HG02588 (cell line): ENCODE measurements at regions not wholly inside any gene's neighbourhood (a gene's known extent, or its start where the extent isn't known, plus 50 kb on each side); places are given as distances from the start of the nearest gene placed in this dataset.

Experiments used
- ATAC-seq: cut with Tn5 transposase; IDR thresholded peaks from one replicate; pipeline ENCODE4 v1.9.1; 2021; ENCODE audit warnings: mild to moderate bottlenecking, moderate library complexity; ENCODE audit not compliant: unreplicated experiment

DNA sequence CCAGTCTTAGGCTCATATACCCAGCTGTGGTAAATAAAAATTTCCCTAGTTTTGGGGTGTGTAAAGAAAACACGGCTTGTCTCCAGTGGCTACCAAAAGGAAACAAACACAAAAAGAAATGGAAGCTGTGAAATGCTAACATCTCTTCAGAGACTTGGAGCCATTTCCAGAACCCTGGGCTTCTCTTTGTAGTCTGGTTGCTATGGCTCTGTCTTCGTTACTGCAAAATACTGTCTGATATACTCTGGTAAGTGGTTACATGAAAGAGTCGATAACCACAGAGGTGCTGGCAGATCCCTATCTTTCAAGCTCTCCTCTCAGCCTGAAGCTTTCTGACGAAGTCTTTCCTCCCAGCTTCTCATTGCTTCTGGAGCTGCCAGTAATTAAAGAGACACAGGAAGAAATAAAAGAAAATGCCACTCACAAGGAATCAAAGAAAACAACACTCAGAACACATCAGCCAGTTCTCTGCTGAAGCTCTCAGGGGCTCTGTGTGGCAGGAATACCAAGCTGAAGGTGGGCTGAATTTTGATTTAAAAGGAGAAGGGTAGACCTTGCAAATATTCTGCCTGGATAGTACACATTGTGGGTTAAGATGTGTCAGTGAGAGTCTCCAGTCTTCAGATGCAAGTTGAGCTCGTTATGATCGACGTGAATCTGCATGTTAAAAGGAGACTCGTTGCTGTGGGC lies 107.6 kb upstream of the FAM9C start:
- no peak for ATAC-seq

DNA sequence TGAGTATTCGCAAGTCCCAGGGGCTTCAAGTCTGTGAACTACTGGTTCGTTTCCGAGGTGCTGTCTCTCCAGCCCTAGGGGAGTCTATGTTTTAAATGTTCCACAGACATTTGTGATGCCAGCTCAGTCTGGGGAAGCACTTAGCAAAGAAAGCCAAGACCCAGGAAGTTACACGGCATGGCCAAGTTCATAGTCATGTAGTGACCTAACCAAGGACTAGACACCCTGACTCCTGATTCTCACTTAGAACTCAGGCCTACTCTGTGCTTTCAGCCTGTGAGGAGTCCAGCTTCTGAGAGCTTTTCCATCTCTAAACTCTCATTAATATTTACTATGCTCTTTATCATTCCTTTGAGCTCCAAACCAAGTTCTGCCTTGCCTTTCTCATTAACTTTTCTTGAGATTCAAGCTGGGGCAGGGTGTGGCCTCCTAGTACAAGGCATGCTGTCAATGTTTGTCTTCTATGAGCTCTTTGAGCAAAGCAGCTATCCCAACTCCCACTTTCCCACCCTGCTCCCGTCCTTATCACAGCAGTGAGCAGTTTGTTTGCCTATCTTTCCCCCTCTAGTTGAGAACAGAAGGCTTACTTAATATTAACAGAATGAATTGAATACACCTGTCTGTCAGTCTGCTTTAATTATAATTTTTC lies 105.4 kb upstream of the FAM9C start:
- ATAC-seq = no peak

DNA sequence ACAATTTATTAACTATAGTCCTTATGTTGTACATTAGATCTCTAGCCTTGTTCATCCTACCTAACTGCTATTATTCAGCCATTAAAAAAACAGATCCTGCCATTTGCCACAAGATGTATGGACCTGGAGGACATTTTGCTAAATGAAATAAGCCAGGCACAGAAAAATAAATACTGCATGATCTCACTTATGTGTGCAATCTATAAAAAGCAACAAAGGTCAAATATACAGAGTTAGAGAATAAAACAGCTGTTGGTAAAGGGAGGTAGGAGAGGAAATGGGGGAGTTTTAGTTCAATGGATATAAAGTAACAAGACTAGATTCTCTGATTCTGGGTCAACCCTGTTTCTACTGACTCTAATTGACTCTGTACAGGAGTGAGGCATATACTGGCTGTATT lies 103.3 kb upstream of the FAM9C start:
- no peak for ATAC-seq

DNA sequence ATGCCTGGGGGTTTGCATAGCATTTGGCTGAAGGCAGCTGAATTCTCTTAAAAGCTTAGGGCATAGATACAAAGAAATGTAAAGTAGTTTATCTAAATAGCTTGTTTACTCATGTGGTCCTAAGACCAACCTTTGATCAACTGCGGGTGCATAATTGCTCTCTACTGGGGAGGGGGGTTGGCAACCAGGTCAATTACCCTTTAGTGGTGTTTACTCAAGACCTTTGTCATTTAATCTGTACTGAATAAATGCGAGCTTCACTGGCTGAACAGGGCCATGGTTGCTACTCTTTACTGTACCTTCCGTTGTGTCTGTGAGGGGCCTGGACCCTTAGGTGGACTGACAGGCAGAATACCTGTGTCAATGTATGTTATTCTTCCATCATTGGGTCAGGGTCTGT lies 102.7 kb upstream of the FAM9C start:
- no peak for ATAC-seq

DNA sequence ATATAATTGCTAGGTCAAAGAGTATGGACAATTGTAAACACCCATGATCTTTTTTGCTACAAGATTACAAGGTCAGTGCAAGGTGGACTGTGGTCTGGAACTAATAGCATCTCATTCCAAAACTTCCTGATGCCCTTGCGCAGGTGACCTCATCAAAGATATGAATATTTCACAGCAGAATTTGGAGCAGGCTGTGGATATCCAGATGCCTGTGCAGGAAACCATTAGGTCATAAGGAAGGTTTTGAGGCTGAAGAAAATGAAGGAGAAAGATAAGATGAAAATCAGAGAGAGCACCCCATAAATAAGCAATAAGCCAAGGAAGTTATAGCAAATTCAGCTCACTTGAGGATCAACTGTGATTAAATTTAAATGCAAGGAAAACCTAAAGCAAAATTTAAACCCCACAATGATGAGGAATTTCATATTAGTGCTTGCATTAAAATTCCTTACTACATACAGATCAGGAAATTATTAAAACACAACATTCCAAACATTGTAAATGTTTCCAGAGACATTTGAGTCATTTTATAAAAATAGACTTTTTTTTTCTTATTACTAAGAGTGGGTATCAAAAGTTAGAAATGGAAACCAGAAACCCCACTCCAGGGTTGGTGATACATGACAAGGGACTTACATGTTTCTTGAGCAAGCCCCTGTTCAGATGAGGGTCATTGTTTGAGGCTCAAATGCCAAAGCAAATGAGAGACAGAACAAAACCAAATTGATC lies 100.7 kb upstream of the FAM9C start:
- ATAC-seq = no peak

DNA sequence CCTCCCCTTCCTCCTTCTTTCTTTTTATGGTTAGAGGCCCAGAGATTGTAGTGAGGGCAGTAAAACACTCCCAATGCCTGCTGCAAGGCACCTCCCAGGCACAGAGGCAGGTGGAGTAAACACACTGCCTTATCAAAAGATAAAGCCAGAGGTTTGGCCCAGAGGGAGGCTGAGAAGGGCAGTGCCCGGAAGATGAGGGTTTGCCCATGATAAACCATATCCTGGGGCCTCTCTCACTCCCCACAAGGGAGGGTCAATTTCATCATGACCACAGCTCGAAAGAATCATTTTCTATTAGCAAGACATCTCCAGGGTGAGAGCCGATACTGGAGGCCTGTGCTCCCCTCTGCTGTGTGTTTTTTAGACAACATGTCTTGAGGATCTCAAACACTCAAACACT lies 98.5 kb upstream of the FAM9C start:
- ATAC-seq = no peak

DNA sequence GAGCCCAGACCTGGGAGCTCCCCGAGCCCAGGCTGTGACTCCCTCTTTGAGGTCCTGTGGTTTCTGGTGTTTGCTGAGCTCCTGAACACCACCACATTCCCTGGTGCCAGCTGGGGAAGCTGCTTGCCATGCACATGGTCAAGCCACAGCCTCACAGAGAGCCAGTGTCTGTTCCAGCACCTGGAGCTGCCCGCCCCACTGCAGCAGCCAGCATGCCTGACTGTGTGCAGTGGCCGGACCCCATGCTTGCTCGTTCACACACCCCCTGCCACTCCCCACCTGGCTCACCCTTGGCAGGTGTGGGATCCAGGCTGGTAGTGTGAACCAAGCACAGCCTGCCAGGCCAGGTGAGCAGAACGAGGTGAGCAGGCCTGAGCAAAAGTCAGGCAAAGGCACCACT lies 95.6 kb upstream of the FAM9C start:
- no peak for ATAC-seq

DNA sequence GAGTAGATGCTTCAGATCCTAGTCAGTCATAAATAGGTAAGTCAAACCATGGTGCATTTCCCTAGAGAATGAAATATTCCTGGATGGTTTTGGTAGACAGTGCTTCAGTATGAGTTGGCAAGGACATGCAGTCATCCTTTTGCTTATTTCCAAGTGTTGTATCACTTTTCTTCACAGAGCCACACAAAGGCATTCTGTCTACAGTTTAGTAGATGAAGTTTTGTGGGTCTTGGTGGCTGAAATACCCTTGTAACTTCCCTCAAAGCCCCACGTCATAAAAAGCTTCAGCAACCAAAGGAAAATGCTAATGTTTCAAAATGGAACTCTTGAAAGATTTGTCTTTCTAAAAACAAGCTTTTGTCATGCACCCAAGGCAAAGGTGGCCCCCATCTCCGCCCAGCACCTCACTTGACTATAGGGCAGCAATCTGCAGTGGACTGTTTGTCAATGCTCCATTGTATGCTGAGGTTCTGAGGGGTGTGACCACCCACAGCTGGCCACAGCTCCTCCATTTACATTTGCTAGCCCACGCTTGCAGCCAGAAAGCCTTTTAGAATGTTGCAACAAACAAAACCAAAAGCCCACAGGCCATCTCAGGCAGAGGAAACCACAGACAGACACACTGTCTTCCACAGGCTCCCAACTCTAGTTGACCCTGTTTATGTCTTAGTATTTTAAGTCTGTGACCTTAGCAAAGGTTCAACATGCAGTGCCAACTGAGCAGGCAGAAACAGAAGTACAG lies 87.1 kb upstream of the FAM9C start:
- ATAC-seq = no peak

DNA sequence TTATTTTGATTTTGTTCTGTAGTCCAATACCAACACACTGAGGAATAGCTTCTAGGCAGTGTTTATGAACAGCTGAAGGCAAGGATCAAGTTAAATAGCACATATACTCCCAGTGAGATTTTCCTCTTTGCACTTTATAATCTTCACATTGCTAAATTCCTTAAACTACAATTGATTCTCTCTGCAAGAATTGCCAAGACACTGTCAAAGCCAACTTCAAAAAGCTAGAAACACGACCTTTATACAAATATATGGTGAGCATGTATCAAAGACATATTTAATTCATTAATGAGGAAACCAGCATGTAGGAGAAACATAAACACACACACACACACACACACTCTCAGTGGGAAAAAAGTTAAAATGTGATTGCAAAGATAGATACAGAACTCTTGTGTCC lies 86.4 kb upstream of the FAM9C start:
- no peak for ATAC-seq

DNA sequence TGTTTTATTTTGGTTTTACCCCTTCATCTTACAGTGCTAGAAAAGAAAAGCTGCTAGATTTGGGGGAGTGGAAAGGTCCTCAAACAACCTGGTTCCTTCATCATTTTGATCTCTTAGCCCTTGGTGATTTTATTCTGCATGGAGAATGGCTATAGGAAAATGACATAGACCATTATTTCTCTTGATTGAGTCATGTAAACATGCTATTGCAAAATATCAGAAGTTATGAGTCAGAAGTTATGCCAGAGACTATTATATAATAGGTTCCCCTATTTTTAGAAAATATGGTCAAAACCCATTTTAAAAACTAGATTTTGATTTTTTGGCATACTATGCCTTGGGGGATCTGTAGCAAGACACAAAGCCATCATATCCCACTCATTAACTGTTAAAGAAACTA lies 83.7 kb upstream of the FAM9C start:
- no peak for ATAC-seq

DNA sequence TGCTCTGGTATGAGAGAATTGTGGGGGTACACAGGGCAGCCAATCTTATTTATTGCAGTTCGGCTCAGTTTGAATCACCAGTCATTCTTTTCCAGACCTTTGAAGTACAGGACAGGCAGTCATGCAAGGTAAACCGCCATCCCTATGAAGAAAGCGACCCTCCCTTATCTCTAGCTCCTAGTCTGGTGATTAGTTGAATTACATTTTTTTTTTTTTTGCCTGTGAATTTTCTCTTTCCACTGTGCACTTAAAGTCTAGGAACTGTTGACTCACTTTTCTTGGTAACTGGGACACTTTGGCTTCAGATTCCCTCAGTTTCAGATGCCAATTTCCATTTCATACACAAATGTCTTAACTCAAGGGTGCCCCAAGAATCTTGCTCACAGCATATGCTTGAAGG lies 82.4 kb upstream of the FAM9C start:
- no peak for ATAC-seq

DNA sequence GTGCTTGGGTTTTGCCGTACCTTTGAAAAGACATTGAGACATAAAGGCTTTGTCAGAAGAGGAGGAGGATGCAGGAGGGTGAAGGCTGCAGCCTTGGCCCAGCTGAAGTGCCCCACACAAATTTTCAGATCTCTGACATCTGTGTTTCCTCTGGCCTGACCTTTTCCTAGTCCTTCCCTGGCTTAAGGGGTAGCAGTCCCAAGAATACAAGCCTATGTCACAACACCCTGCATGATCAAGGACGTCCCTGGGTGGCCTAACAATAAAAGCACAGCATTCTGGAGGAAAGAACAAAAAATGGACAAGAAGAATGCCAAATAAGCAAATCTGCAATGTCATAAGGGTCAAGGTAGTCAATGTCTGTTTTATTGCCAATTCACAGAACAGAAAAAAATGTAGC lies 80.8 kb upstream of the FAM9C start:
- no peak for ATAC-seq

DNA sequence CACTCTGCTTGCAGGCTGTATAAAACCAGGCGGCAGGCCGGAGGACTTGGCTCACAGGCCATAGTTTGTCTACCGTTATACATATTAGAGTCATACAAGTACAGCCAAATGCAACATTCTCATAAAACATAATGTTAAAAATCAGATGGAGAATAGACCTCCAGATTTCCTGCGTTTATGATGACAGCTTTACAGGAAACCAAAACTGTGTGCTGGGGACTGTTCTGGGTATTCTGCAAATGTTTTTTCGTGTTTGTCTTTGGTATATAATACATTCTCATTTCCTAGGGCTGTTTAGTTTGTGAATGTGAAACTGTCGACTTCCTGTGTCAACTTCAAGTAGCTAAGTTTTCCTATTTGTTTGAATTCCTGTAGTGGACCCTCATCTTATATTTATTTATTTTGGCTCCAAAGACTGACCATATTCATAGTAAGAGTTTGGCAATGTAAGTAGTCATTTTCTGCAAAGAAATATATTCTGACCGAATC lies 79.5 kb upstream of the FAM9C start:
- ATAC-seq = no peak

DNA sequence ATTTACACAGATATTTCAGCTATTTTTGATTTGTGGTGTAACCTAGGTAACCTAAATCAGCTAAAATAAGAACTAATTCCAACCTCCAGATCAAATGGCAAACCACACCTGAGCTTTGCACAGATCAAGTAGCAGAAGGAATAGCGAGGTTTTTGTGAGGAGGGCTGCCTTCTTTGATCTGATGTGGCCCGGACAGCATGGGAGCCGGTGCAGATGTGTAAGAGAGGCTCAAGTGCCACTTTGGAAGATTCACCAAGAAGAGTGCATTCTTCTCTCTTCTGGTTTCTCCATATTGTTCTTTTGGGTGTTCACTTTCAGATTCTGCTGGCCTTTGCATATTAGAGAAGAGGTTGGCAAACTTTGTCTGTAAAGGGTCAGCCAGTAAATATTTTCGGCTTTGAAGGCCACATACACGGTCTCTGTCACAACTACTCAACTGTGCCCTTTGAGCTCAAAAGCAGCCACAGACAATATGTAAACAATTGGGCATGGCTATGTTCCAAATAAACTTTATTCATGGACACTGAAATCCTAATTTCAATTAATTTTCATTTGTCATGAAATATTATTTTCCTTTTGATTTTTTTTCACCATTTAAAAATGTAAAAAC lies 78.9 kb upstream of the FAM9C start:
- ATAC-seq = no peak

DNA sequence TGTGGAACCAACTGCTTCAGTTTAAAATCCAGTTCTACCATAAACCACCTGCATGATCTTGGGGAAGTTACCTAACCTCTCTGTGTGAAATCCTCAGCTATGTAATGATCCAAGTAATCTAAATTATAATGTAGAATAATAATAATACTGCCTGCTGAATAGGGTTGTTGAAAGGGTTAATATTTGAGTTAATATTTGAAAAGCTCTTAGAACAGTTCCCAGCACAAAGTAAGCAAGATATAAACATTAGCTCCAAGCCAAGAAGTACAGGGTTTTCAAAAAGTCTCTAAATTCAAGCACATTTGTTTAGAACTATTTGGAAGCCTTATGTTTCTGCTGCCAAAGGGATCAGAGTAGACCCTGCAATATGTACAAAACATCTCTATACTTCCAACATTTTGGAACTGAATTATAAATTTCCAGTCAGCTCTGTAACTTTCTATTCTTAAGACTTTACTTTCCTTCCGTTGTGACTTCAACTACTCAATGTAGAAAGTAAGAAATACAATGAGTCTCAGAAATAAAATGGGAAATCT lies 76.7 kb upstream of the FAM9C start:
- ATAC-seq = no peak

DNA sequence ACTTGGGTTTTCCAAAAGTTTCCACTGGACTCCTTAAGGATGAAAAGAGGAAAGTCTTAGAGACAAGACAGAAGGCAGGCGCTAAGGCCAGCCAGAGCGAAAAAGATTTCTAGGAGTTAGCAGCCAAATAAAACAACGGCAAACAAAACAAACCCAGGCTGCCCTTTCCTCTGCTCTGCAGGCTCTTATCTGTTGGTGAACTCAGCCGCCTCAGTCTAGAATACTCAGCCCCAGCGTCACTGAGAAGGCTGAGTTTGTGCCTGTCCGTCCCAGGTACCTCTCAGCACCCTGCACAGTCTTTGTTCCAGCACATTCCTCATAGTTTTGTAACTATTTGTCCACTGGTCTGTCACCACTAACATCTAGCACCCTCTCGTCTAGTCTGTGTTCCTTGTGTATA lies 75.6 kb upstream of the FAM9C start:
- no peak for ATAC-seq

DNA sequence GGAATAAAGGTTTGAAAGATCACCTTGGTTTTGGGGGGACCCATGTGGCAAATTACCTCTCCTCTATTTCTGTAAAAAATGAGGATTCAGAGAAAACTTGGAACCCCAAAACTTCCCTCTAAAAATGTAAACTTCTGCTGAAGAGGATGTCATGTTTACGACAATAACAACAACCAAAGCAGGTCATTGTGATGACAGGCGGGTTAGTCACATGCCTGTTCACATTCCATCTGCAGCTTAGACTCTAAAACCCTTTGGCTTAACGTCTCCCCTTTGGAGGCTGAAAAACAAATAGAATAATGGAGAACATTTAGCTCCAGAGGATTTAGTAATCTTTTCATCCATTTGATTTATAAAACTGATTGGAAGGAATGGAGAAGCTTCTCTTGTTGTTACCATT lies 75.0 kb upstream of the FAM9C start:
- ATAC-seq = no peak

DNA sequence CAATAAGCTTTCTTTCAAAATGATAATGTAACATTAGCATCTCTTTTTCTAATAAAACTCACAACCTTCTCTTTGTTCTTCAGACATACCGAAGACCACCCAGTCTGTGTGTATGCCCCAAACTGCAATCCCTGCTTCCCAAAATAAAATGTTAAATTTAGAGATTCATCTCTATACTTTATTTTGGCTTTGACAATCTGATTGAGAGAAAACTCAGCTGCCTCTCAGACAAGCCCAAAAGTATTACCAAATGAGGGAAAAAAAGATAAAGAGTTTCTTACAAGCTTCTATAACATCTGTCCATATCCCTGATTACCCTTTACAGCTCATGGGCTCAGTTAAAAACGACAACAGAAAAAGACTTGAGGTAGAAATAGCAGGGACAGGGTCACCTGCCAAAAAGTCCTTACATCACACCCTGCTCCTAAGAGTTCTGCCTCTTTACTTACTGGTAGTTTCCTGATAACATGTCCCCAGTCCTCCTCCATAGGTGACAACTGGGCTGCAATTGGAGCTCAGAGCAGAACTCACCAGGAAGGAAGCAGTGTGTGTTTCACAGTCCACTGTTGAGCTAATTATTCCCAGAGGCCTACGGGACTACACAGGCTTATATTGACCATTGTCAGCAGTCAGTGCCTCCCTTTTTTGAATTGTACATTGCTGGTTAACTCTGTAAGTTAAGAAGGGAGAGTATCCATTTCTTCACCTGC lies 70.9 kb upstream of the FAM9C start:
- no peak for ATAC-seq

DNA sequence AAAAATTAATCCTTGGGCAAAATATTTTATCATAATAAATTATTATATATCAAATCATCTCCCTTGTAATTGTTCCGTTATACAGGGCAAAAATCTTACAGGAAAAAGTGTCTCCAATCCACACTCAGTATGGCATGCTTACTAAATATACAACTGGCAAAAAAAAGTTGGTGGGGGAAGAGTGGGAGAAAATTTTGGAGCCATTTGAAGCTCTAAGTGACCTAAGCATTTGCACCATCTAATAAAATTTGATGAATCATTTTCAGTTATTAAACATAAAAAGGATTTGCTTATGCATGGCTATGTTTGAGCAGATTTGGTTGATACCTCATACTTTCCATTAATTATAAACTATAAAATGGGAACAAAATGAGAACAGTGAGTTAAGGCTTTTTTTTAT lies 68.1 kb upstream of the FAM9C start:
- ATAC-seq = no peak
